ENCODE measurements at regions not wholly inside any gene's neighbourhood (a gene's known extent, or its start where the extent isn't known, plus 50 kb on each side); places are given as distances from the start of the nearest gene placed in this dataset.

GRCh38 chr5:166018716-166019115, 2272.7 kb upstream of the WWC1 start:
- no peak for DNase-seq (ENCODE audit: extremely low read depth, low read depth)
- TF ChIP-seq, protein P1, sequence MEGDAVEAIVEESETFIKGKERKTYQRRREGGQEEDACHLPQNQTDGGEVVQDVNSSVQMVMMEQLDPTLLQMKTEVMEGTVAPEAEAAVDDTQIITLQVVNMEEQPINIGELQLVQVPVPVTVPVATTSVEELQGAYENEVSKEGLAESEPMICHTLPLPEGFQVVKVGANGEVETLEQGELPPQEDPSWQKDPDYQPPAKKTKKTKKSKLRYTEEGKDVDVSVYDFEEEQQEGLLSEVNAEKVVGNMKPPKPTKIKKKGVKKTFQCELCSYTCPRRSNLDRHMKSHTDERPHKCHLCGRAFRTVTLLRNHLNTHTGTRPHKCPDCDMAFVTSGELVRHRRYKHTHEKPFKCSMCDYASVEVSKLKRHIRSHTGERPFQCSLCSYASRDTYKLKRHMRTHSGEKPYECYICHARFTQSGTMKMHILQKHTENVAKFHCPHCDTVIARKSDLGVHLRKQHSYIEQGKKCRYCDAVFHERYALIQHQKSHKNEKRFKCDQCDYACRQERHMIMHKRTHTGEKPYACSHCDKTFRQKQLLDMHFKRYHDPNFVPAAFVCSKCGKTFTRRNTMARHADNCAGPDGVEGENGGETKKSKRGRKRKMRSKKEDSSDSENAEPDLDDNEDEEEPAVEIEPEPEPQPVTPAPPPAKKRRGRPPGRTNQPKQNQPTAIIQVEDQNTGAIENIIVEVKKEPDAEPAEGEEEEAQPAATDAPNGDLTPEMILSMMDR (IDR thresholded peaks at IDR 0.05; ENCODE audit: low read depth, low read length, missing control alignments), result no peak
- H3K4me3 ChIP-seq (replicated peaks; ENCODE audit: low read depth, low read length), result no peak overlapping the region

DNA sequence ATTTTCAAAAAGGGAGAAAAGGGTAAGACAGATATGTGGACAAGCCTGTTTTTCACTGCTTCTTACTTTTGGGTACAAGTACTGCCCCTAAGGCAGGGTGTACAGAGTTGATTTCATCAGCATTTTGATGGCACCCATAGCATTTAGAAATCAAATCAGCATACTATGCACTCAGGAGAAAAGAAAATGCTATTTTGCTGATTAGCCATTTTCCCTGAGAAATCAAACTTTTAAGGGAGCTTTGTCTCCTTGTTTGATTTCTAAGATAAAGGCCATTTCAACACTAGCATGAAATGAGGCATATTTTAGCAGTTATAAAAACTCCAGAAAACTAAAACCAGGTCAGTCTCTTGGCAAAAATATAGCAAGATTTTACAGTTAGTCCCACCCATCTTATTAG, 2269.4 kb upstream of the WWC1 start:
- no peak for DNase-seq (ENCODE audit: extremely low read depth, low read depth)
- TF ChIP-seq, protein P1 (IDR thresholded peaks at IDR 0.05; ENCODE audit: low read depth, low read length, missing control alignments), result no peak
- H3K4me3 ChIP-seq (replicated peaks; ENCODE audit: low read depth, low read length), result no peak overlapping the region

DNA sequence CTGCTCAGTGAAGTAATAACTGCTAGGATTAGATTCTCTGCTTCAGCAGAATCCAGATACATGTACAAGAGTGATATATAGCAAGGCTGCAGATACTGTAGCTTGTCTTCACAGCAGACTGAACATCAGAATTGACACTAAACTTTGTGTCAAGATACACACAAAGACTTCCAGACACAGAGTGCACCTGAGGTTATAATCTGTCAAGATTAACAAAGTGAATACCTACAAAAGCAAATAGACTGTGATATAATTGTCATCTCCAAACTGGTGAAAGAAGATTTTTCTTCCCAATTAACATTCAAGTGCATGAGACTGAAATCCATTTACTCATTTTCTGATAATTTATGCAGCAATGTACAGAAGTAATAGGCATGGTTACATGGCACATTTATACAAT, 2266.5 kb upstream of the WWC1 start:
- no peak overlapping the region for H3K4me3 ChIP-seq (replicated peaks; ENCODE audit: low read depth, low read length)
- no peak for DNase-seq (ENCODE audit: extremely low read depth, low read depth)
- TF ChIP-seq, protein P1 (IDR thresholded peaks at IDR 0.05; ENCODE audit: low read depth, low read length, missing control alignments), result no peak

- TF ChIP-seq, protein P1 (IDR thresholded peaks at IDR 0.05; ENCODE audit: low read depth, low read length, missing control alignments), result no peak
- DNase-seq (ENCODE audit: extremely low read depth, low read depth), result no peak
- no peak overlapping the region for H3K4me3 ChIP-seq (replicated peaks; ENCODE audit: low read depth, low read length)
Measured at GRCh38 chr5:166027582-166027981, 2263.9 kb upstream of the WWC1 start.

DNA sequence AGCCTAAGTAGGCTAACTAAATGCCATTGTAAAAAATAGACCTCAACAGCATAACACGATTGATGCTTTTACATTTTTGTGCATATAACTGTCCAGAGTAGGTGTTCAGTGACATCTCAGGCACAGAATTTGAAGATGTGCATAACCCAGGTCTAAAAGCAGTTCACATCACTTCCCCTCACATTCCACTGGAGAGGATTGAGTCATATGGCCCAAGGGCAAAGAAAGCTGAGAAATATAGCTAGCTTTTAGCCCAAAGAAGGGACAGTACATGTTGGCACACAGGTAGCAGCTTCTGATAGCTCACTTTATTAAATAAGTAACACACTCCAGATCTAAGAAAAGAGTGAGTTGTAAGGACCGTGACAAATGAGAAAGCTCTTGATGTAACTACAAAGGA, 2259.5 kb upstream of the WWC1 start:
- no peak overlapping the region for H3K4me3 ChIP-seq (replicated peaks; ENCODE audit: low read depth, low read length)
- no peak for DNase-seq (ENCODE audit: extremely low read depth, low read depth)
- TF ChIP-seq, protein P1 (IDR thresholded peaks at IDR 0.05; ENCODE audit: low read depth, low read length, missing control alignments), result no peak

DNA sequence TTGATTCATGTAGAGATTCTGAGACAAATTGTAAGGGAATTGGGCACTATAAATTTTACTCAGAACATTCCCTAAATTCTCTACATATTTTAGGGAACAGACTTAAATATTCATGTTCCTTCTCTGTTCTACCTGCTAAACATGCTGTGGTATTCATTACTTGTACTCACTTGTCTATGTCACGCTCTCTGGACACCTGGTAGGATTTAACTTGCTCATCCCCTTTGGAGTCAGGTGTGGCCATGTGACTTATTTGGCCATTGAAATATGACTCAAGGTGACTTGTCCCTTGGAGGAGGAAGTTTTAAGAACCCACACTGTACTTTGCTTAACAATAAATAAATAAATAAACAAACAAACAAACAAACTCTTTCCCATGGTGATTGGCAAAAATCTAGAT, 2258.8 kb upstream of the WWC1 start:
- TF ChIP-seq, protein P1 (IDR thresholded peaks at IDR 0.05; ENCODE audit: low read depth, low read length, missing control alignments), result no peak
- no peak for DNase-seq (ENCODE audit: extremely low read depth, low read depth)
- H3K4me3 ChIP-seq (replicated peaks; ENCODE audit: low read depth, low read length), result no peak overlapping the region

GRCh38 chr5:166045961-166046360, 2245.5 kb upstream of the WWC1 start:
- DNase-seq (ENCODE audit: extremely low read depth, low read depth), result no peak
- H3K4me3 ChIP-seq (replicated peaks; ENCODE audit: low read depth, low read length), result no peak overlapping the region
- TF ChIP-seq, protein P1 (IDR thresholded peaks at IDR 0.05; ENCODE audit: low read depth, low read length, missing control alignments), result no peak
